A549 (cell line): ENCODE measurements at regions not wholly inside any gene's neighbourhood (a gene's known extent, or its start where the extent isn't known, plus 50 kb on each side); places are given as distances from the start of the nearest gene placed in this dataset.

Source experiments
- ATAC-seq, 2 experiments: fragments of 200-7000 bp in 1 of 2; fragments of >200 bp in 1 of 2; cut with Nextera tagmentation in 1 of 2; cut with Tn5 transposase in 1 of 2; 3 replicates each; pipeline versions ENCODE4 v1.8.0 to v1.9.1; 2018 to 2020; ENCODE audit warnings: mild to moderate bottlenecking in 1 of 2, moderate library complexity in 1 of 2
- CTCF ChIA-PET: fragments of 300-600 bp; sonication (Branson Sonifier 250); formaldehyde crosslinking; extraction: SDS; loops from one replicate; lab custom pipeline; 2021; ENCODE audit warnings: antibody characterized with exemption, inconsistent platforms; lab: Yijun Ruan, JAX
- POLR2A ChIA-PET: fragments of 350-600 bp; formaldehyde crosslinking; extraction: SDS; loops from one replicate; lab custom pipeline; 2021; ENCODE audit warnings: antibody characterized with exemption, inconsistent platforms; lab: Yijun Ruan, JAX
- DNase-seq, 2 experiments: peaks; one replicate each; pipeline versions ENCODE4 v3.0.0 to v3.0.0-alpha.2; 2011 to 2016; ENCODE audit warnings: low read depth in 1 of 2, low spot score in 1 of 2
- FAIRE-seq: peaks from 2 replicates; lab custom pipeline; 2011; peaks lifted over from hg19 to GRCh38; lab: Jason Lieb, UNC
- H3K27ac ChIP-seq, 2 experiments: fragments of >200 bp; sonication (Bioruptor Twin); formaldehyde crosslinking; 3 replicates each; pipeline ENCODE4 v1.5.1; 2016 to 2017
- H3K4me1 ChIP-seq: fragments of >200 bp; sonication (Bioruptor Twin); formaldehyde crosslinking; 3 replicates; pipeline ENCODE4 v1.6.1; 2016
- H3K4me2 ChIP-seq: fragments of >200 bp; sonication (Bioruptor Twin); formaldehyde crosslinking; 3 replicates; pipeline ENCODE4 v1.6.1; 2016
- H3K4me3 ChIP-seq: fragments of >200 bp; sonication (Bioruptor Twin); formaldehyde crosslinking; 3 replicates; pipeline ENCODE4 v1.5.1; 2016
- H3K9me3 ChIP-seq: fragments of >200 bp; sonication (Bioruptor Twin); formaldehyde crosslinking; 3 replicates; pipeline ENCODE4 v1.6.1; 2016
- CBX2 ChIP-seq: fragments of 200-600 bp; sonication (generic); IDR thresholded peaks from 2 replicates; pipeline ENCODE4 v1.6.1; 2016; ENCODE audit warnings: low read depth, mild to moderate bottlenecking, borderline replicate concordance
- CHD4 ChIP-seq: fragments of 200-600 bp; sonication (generic); IDR thresholded peaks from 2 replicates; pipeline ENCODE4 v1.6.1; 2016; ENCODE audit warnings: antibody characterized with exemption, mild to moderate bottlenecking, borderline replicate concordance
- EHMT2 ChIP-seq: fragments of 200-600 bp; sonication (generic); IDR thresholded peaks from 2 replicates; pipeline ENCODE4 v1.6.1; 2016; ENCODE audit warnings: antibody characterized with exemption, low read depth, mild to moderate bottlenecking, moderate library complexity
- FOSL2 ChIP-seq, 2 experiments: fragments of 450-650 bp in 1 of 2; fragments of >200 bp in 1 of 2; sonication (Bioruptor Twin) in 1 of 2; formaldehyde crosslinking; IDR thresholded peaks; 2 replicates each; pipeline versions ENCODE4 v1.5.0 to v1.6.1; 2016 to 2020; ENCODE audit warnings: mild to moderate bottlenecking in 1 of 2, moderate library complexity in 1 of 2
- FOXS1 ChIP-seq: fragments of 250-450 bp; sonication (Bioruptor Pico); IDR thresholded peaks from 2 replicates; pipeline ENCODE4 v1.5.0; 2020; ENCODE audit warnings: mild to moderate bottlenecking, moderate library complexity
- HDAC2 ChIP-seq: fragments of 200-600 bp; sonication (generic); IDR thresholded peaks from 2 replicates; pipeline ENCODE4 v1.6.1; 2016
- JUN ChIP-seq, 2 experiments: fragments of >200 bp; sonication (Bioruptor Twin); formaldehyde crosslinking; IDR thresholded peaks; 2 replicates in 1 of 2; 3 replicates in 1 of 2; pipeline ENCODE4 v1.6.1; 2016 to 2017
- MAFK ChIP-seq: fragments of 450-650 bp; IDR thresholded peaks from 2 replicates; pipeline ENCODE4 v1.6.1; 2014; ENCODE audit not compliant: partially characterized antibody
- MYC ChIP-seq: IDR thresholded peaks from 2 replicates; pipeline ENCODE4 v1.6.1; 2012; ENCODE audit warnings: mild to moderate bottlenecking, inconsistent platforms, low read length, improper control_type of control experiment, borderline replicate concordance
- NR3C1 ChIP-seq: fragments of >200 bp; sonication (Bioruptor Twin); formaldehyde crosslinking; IDR thresholded peaks from 3 replicates; pipeline ENCODE4 v1.6.1; 2017
- POLR2A ChIP-seq: IDR thresholded peaks from 2 replicates; pipeline ENCODE4 v1.6.1; 2012; ENCODE audit warnings: mild to moderate bottlenecking, low read length
- RARB ChIP-seq: fragments of 250-450 bp; sonication (Bioruptor Pico); IDR thresholded peaks from 2 replicates; pipeline ENCODE4 v1.8.0; 2021; ENCODE audit warnings: mild to moderate bottlenecking, moderate library complexity
- RCOR1 ChIP-seq: fragments of 150-350 bp; IDR thresholded peaks from 2 replicates; pipeline ENCODE4 v1.6.1; 2014; ENCODE audit warnings: antibody characterized with exemption, low read length, low read depth
- REST ChIP-seq: fragments of 200-600 bp; sonication (generic); IDR thresholded peaks from 2 replicates; pipeline ENCODE4 v1.6.1; 2016; ENCODE audit warnings: antibody characterized with exemption, mild to moderate bottlenecking, moderate library complexity
- SMC3 ChIP-seq: fragments of >200 bp; sonication (Bioruptor Twin); formaldehyde crosslinking; IDR thresholded peaks from 3 replicates; pipeline ENCODE4 v1.6.1; 2018; ENCODE audit warnings: inconsistent platforms
- WGBS: methylation state at CpG from one replicate; pipeline ENCODE4 v1.1.6; 2017; ENCODE audit errors: missing lambda C conversion rate; 5-methylcytosine and 5-hydroxymethylcytosine counted together
- TF ChIP-seq, protein P1 (sequence below): IDR thresholded peaks from 2 replicates; pipeline ENCODE4 v1.6.1; 2012; ENCODE audit warnings: low read depth, borderline replicate concordance
- TF ChIP-seq, protein P2 (sequence below): IDR thresholded peaks from 2 replicates; pipeline ENCODE4 v1.6.1; 2012
- TF ChIP-seq, protein P3 (sequence below): fragments of >200 bp; sonication (Bioruptor Twin); formaldehyde crosslinking; IDR thresholded peaks from 2 replicates; pipeline ENCODE4 v1.6.1; 2016

GRCh38 chr3:34357461-34357860, 559.0 kb downstream of the PDCD6IP start:
- 19% methylated on average over 4 of the region's 4 CpGs for WGBS
- CTCF ChIA-PET = interaction anchor here (0.9 kb wide), 1 partner anchor 96 kb away, joined by 3 read pairs; no protein-coding TSS in a partner anchor

GRCh38 chr3:34359064-34359463, 560.6 kb downstream of the PDCD6IP start:
- TF ChIP-seq HDAC2 (no peak), SMC3 (no peak), MAFK (no peak), NR3C1 (no peak), MYC (no peak), POLR2A (no peak), CBX2 (no peak), CHD4 (no peak), EHMT2 (no peak), JUN (IDR thresholded peaks at IDR 0.05) (no peak), RARB (CRISPR knock-in tag) (no peak), RCOR1 (no peak), REST (no peak), FOSL2 (IDR thresholded peaks at IDR 0.05) (no peak), FOSL2 (CRISPR knock-in tag; IDR thresholded peaks at IDR 0.05) (no peak), FOXS1 (CRISPR knock-in tag) (no peak)
- TF ChIP-seq, protein P1, sequence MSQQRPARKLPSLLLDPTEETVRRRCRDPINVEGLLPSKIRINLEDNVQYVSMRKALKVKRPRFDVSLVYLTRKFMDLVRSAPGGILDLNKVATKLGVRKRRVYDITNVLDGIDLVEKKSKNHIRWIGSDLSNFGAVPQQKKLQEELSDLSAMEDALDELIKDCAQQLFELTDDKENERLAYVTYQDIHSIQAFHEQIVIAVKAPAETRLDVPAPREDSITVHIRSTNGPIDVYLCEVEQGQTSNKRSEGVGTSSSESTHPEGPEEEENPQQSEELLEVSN = no peak
- TF ChIP-seq, protein P2, sequence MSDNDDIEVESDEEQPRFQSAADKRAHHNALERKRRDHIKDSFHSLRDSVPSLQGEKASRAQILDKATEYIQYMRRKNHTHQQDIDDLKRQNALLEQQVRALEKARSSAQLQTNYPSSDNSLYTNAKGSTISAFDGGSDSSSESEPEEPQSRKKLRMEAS = no peak
- TF ChIP-seq, protein P3, sequence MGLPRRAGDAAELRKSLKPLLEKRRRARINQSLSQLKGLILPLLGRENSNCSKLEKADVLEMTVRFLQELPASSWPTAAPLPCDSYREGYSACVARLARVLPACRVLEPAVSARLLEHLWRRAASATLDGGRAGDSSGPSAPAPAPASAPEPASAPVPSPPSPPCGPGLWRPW = no peak
- 24% methylated on average over 2 of the region's 2 CpGs for WGBS
- ChIA-PET POLR2A (no interaction called here), CTCF (no interaction called here)
- FAIRE-seq (no peak), ATAC-seq (no peak), DNase-seq (no peak)
- no peaks in the 10 kb centered on the region for H3K9me3 ChIP-seq
- H3K4me2 ChIP-seq = no peak overlapping the region
- no peak overlapping the region for H3K27ac ChIP-seq
- H3K4me3 ChIP-seq = no peak overlapping the region
- no peaks in the 10 kb centered on the region for H3K4me1 ChIP-seq

More at GRCh38 chr3:34357461-34357860, 559.0 kb downstream of the PDCD6IP start:
- TF ChIP-seq CBX2 (no peak), JUN (IDR thresholded peaks at IDR 0.05) (no peak), REST (no peak)
- POLR2A ChIA-PET = no interaction called here
- Histone ChIP-seq H3K4me1 (no peaks in the 10 kb centered on the region), H3K4me2 (no peak overlapping the region), H3K9me3 (no peaks in the 10 kb centered on the region), H3K27ac (no peak overlapping the region), H3K4me3 (no peak overlapping the region)
- FAIRE-seq (no peak), DNase-seq (no peak), ATAC-seq (no peak)
